ENCODE measurements at regions not wholly inside any gene's neighbourhood (a gene's known extent, or its start where the extent isn't known, plus 50 kb on each side); places are given as distances from the start of the nearest gene placed in this dataset.

DNA sequence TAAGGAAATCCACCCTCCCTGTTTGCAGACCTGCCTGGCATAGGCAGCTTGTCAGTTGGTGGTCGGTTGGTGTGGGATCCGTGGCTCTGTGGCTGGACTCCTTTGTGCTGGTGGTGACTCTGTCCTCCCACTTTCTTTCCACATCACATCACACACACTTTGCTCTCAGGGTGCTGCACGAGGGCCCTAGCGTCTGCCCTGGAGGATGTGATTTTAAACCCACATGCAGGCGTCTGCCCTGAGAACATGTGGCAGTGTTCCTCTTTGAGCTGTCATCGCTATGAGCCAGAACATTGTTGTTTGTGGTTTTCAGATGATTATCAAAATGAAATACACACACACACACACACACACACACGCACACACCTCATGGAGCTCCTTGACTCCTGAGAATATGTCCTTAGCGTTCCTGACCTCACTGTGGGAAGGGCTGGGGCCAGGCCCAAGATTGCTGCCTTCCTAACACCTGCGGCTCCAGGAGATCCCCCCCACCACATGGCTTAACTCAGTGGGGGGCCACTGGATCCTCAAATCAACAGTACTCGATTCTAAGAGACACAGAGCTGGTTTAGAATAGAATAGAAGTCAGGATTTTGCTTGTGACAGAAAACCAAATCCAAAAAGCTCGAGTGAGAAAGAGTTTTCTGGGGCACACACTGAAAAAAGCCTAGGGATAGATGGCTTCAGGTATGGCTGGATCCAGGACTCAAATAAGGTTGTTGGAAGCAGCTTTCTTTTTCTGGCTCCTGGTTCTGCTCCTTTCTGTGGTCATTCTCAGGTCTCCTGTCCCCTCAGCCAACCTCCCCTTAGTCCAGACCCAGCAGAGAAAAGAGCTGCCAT lies 54.8 kb downstream of the RTP5 start:
- H3K4me3 ChIP-seq (ENCODE audit: low read depth, low read length) = no peak overlapping the region
- no peak for DNase-seq (ENCODE audit: low read depth)

DNA sequence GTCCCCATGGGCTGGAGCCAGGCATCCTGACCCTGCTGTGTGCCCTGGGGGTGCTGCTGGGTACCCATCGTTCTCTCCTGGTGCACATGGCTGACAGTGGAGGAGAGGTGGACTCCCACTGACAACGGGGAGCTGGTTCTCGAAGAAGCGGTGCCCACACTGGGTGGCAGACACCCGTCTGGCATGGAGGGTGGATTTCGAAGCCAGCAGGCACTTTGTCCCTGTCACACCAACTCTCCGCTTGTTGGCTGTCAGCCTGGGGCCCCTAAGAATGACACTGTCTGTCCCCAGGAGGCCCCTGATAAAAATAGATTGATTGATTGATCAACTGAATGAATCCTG lies 55.4 kb downstream of the RTP5 start:
- no peak overlapping the region for H3K4me3 ChIP-seq (ENCODE audit: low read depth, low read length)
- no peak for DNase-seq (ENCODE audit: low read depth)

DNA sequence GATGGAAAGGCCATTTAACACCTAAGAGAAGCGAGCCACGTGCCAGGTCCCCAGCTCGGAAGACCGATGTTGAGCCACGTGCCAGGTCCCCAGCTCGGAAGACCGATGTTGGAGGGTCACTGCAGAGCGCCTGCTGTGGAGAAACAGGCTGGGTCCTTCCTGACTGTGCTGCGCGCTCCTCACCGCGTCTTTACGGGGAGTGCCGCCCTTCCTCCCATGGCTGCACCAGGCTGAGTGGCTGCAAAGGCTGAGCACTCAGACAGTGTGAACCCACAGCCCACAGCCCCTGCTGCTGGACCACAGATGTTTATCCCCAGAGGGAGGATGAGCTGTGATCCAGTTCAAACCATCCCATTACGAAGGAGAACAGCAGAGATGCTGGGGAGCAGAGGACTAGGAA lies 55.7 kb downstream of the RTP5 start:
- H3K4me3 ChIP-seq (ENCODE audit: low read depth, low read length) = no peak overlapping the region
- DNase-seq (ENCODE audit: low read depth) = no peak

- H3K4me3 ChIP-seq (ENCODE audit: low read depth, low read length) = no peak overlapping the region
- DNase-seq (ENCODE audit: low read depth) = no peak
Measured at GRCh38 chr2:241925821-241926441, 56.4 kb downstream of the RTP5 start.

- H3K4me3 ChIP-seq (ENCODE audit: low read depth, low read length) = no peak overlapping the region
- DNase-seq (ENCODE audit: low read depth) = no peak
Measured at GRCh38 chr2:241926541-241927311, 57.2 kb downstream of the RTP5 start.

GRCh38 chr2:241929551-241930490 lies 60.3 kb downstream of the RTP5 start:
- H3K4me3 ChIP-seq (ENCODE audit: low read depth, low read length) = no peak overlapping the region
- no peak for DNase-seq (ENCODE audit: low read depth)

- no peak overlapping the region for H3K4me3 ChIP-seq (ENCODE audit: low read depth, low read length)
- no peak for DNase-seq (ENCODE audit: low read depth)
Measured at GRCh38 chr2:241931084-241931975, 61.8 kb downstream of the RTP5 start.

DNA sequence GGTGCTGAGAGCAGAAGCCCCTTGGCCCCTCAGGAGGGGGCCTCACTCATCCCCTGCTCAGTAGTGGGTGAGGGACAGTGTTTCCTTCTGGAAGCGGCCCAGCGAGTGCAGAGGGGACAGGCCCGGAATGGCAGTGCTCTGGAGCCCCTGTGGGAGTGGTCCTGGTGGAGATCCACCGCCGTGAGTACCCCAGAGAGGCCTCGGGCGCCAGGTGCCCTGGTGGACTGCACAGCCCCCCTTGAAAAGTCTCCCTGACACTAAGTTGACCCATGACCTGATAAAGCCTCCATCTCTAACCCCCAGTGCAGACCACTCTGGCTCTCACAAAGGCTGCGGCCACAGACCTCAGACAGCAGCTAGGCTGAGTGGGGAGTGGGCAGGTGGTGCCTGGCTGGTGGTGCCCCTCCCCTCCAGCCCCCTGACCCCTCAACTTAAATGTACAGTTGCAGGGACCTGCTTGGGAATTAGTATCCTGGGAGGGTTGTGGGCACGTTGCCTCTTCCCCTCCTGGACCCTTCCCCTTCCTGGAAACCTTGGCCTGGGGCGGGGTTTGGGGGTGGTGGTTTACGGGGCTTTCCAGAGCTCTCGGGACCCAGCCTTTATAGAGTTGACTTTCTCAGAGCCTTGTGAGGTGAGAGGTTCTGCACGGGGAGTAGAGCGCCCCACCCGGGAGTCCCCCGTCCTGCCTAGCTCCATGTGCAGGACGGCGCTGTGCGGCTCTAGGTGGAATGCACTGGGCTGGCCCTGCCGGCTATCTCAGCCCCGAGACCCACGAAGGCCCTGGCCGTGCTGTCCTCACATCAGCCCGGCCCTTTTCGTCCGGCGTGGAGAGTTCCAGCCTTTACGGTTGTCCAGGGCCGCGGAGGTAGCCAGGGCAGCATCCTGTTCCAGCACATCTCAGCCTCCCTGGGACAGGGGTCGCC lies 62.7 kb downstream of the RTP5 start:
- H3K4me3 ChIP-seq (ENCODE audit: low read depth, low read length) = no peak overlapping the region
- no peak for DNase-seq (ENCODE audit: low read depth)

DNA sequence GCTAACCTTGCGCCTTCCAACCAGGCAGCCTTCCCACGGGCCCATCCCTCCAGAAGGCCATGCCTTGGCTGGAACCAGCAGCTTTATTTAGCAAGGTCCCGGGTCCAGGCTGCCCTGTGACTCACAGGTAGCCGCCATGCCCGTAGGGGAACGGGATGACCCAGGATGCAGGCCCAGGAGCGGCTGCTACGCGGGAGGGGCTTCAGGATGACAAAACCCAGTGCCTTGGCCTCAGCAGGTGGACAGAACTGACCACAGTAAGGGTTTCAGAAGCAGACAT lies 63.3 kb downstream of the RTP5 start:
- no peak for DNase-seq (ENCODE audit: low read depth)
- H3K4me3 ChIP-seq (ENCODE audit: low read depth, low read length) = no peak overlapping the region

- no peak for DNase-seq (ENCODE audit: low read depth)
- no peak overlapping the region for H3K4me3 ChIP-seq (ENCODE audit: low read depth, low read length)
Measured at GRCh38 chr2:241933179-241933911, 63.8 kb downstream of the RTP5 start.

DNA sequence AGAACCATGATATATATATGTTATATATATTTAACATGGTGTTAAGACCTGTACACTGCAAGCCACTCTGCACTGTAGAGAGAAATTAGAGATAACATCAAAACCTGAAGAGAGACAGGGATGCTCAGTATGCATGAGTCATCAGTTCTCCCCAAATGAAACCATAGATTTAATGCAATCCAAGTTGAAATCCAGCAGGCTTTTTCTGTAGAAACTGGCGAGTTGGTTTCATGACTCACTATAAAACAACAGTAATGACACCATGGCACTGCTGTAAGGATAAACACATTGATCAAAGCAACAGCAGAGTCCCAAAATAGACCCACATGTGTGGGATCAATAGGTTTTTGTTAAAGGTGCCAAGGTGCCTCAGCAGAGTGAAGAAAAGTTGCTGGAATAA lies 65.8 kb downstream of the RTP5 start:
- DNase-seq (ENCODE audit: low read depth) = peak; percentile 49
- no peak overlapping the region for H3K4me3 ChIP-seq (ENCODE audit: low read depth, low read length)

- no peak overlapping the region for H3K4me3 ChIP-seq (ENCODE audit: low read depth, low read length)
- no peak for DNase-seq (ENCODE audit: low read depth)
Measured at GRCh38 chr2:241935774-241936173, 66.2 kb downstream of the RTP5 start.

DNA sequence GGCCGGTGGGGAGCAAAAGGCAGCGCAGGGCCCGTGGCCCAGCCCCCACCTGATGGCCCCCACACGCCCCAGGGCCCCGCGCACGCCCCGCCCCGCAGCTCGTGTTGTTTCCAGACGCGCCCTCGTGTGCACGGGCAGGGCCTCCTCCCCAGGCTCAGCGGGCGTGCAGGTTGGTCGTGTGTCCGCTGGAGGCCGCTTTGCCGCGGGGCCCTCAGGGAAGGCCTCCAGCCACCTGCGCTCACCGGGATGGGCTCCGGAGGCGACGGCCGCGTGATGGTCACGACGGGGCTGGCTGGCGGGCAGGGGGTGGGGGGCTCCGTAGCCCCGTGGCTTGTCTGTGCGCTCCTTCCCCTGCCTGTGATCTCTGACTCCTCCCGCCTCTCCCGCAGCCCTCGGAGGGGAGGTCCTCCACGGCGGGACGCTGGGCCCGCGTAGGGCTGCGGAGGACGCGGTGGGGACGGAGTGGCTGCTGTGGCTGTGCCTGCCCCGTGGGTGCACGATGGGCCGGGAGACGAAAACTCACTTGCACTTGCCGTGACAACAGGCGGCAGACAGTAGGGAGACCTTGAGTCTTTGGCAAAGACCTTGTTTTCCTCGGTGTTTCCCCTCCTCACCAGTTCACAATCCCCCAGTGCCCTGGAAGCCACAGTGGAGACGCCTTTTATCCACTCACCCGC lies 67.1 kb downstream of the RTP5 start:
- DNase-seq (ENCODE audit: low read depth) = no peak
- no peak overlapping the region for H3K4me3 ChIP-seq (ENCODE audit: low read depth, low read length)

DNA sequence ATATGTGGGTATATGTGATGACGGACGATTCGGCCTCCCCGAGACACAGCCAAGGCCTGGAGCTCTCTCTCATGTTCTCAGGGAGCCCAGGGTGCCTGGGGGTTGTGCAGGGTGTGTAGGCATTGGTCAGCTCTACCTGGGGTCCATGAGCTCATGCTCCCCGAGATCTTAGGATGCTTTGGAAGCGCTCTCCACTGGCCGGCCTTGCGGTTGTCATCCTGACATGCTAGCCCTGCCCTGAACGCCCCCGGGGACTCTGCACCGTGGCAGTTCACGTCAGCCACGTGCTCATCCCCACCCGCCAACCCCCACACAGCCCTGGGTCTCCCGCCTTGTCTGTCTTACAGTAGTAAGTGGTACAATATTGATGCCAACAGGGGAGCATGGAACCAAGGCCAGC lies 67.8 kb downstream of the RTP5 start:
- no peak for DNase-seq (ENCODE audit: low read depth)
- no peak overlapping the region for H3K4me3 ChIP-seq (ENCODE audit: low read depth, low read length)

GRCh38 chr2:241939541-241939940 lies 70.0 kb downstream of the RTP5 start:
- DNase-seq (ENCODE audit: low read depth) = no peak
- H3K4me3 ChIP-seq (ENCODE audit: low read depth, low read length) = no peak overlapping the region

DNA sequence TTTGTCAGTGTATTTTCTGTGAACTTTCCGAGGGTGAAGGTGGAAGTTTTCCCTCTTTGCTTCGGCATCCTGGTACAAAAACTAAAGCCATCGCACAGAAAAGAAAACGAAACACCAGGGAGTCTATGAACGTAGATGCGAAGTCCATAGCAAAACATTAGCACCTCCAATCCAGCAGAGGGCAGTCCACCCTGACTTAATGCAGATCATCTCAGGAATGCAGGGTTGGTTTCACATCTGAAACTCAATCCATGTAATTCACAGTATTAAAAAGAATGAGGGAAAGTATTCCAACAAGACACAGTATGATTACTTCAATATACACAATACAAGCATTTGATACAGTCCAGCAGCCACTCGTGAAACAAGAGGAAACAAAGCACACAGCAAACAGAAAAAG lies 70.8 kb downstream of the RTP5 start:
- no peak for DNase-seq (ENCODE audit: low read depth)
- no peak overlapping the region for H3K4me3 ChIP-seq (ENCODE audit: low read depth, low read length)
